ENCODE measurements at regions not wholly inside any gene's neighbourhood (a gene's known extent, or its start where the extent isn't known, plus 50 kb on each side); places are given as distances from the start of the nearest gene placed in this dataset.

- TF ChIP-seq CTCF (IDR thresholded peaks at IDR 0.05): no peak
- no peak for TF ChIP-seq POLR2A (IDR thresholded peaks at IDR 0.05)
- no peak for TF ChIP-seq POLR2AphosphoS5 (IDR thresholded peaks at IDR 0.05)
Observed at GRCh38 chrX:134172588-134173259, 64.3 kb upstream of the CCDC160 start.
